CD4-positive, alpha-beta memory T cell (primary cell): ENCODE measurements at regions not wholly inside any gene's neighbourhood (a gene's known extent, or its start where the extent isn't known, plus 50 kb on each side); places are given as distances from the start of the nearest gene placed in this dataset.
"Not testable (repeated sequence)": the region's sequence is repeated elsewhere in the genome, so short reads cannot be mapped to it uniquely, and the experiment has no call there.

Experiments
- CTCF ChIA-PET: fragments of 350-600 bp; sonication (Branson Sonifier 250); formaldehyde crosslinking; loops from one replicate; lab custom pipeline; 2021; ENCODE audit warnings: inconsistent platforms; ENCODE audit not compliant: partially characterized antibody; lab: Charles Lee
- POLR2A ChIA-PET: fragments of 350-600 bp; sonication (Branson Sonifier 250); formaldehyde crosslinking; loops from one replicate; lab custom pipeline; 2021; ENCODE audit not compliant: partially characterized antibody; lab: Charles Lee
- DNase-seq, 5 donors: peaks; one replicate each; pipeline versions ENCODE4 v3.0.0 to v3.0.0-alpha.2; 2020 to 2022; ENCODE audit warnings: mixed read lengths in 1 of 5
- H3K27ac ChIP-seq: one replicate; pipeline ENCODE4 v1.7.0; 2013; ENCODE audit warnings: low read depth, low read length
- H3K27me3 ChIP-seq: 2 replicates; pipeline ENCODE4 v1.7.0; 2013; ENCODE audit warnings: mild to moderate bottlenecking, low read length, moderate library complexity; ENCODE audit not compliant: insufficient read depth
- H3K36me3 ChIP-seq: 2 replicates; pipeline ENCODE4 v1.7.0; 2013; ENCODE audit warnings: mild to moderate bottlenecking, low read length, moderate library complexity; ENCODE audit not compliant: insufficient read depth
- H3K4me1 ChIP-seq: 2 replicates; pipeline ENCODE4 v1.7.0; 2013; ENCODE audit warnings: mild to moderate bottlenecking, low read length, moderate library complexity; ENCODE audit not compliant: insufficient read depth
- H3K4me3 ChIP-seq, 2 donors: one replicate each; pipeline ENCODE4 v1.7.0; 2013; ENCODE audit warnings: low read length in 2 of 2, mild to moderate bottlenecking in 1 of 2
- H3K9me3 ChIP-seq, 2 donors: one replicate each; pipeline ENCODE4 v1.7.0; 2013; ENCODE audit warnings: low read length in 2 of 2, control low read depth in 1 of 2; ENCODE audit not compliant: control insufficient read depth in 1 of 2
- H3K27ac Mint-ChIP-seq, 7 donors: one replicate each; pipeline ENCODE4 v1.8.0; 2020 to 2021; ENCODE audit warnings: mixed read lengths in 7 of 7, mild to moderate bottlenecking in 6 of 7, inconsistent platforms in 3 of 7, moderate library complexity in 3 of 7
- H3K27me3 Mint-ChIP-seq, 2 donors: one replicate each; pipeline ENCODE4 v1.8.0; 2020 to 2021; ENCODE audit warnings: mixed read lengths in 2 of 2
- H3K36me3 Mint-ChIP-seq, 2 donors: one replicate each; pipeline ENCODE4 v1.8.0; 2020 to 2021; ENCODE audit warnings: mixed read lengths in 2 of 2, inconsistent platforms in 1 of 2, mild to moderate bottlenecking in 1 of 2
- H3K4me1 Mint-ChIP-seq, 4 donors: one replicate each; pipeline ENCODE4 v1.8.0; 2020 to 2021; ENCODE audit warnings: mixed read lengths in 4 of 4, mild to moderate bottlenecking in 1 of 4
- H3K4me3 Mint-ChIP-seq, 8 donors: one replicate each; pipeline ENCODE4 v1.8.0; 2020 to 2021; ENCODE audit warnings: mixed read lengths in 8 of 8, mild to moderate bottlenecking in 7 of 8, moderate library complexity in 6 of 8, inconsistent platforms in 3 of 8
- H3K9me3 Mint-ChIP-seq, 8 donors: one replicate each; pipeline ENCODE4 v1.8.0; 2020 to 2021; ENCODE audit warnings: mixed read lengths in 8 of 8, mild to moderate bottlenecking in 5 of 8, inconsistent platforms in 3 of 8, moderate library complexity in 1 of 8
- intact Hi-C: fragments of 100-400 bp; cut with micrococcal nuclease; formaldehyde crosslinking; loops from one replicate; pipeline ENCODE4 v1.15.1; 2023

GRCh38 chr18:60239024-60239710, 133.4 kb downstream of the MC4R start:
- not testable (repeated sequence) for H3K27ac Mint-ChIP-seq

GRCh38 chr18:60235164-60235563, 137.4 kb downstream of the MC4R start:
- no peaks in the 10 kb centered on the region for H3K36me3 ChIP-seq
- ChIA-PET POLR2A (no interaction called here), CTCF (no interaction called here)
- Mint-ChIP-seq H3K36me3 (no peaks in the 10 kb centered on the region), H3K9me3 (peaks cover 0 to 5% (median 0%) of the 10 kb centered on the region in 8 donors), H3K4me3 (no peak overlapping the region), H3K27ac (no peak overlapping the region), H3K27me3 (no peaks in the 10 kb centered on the region), H3K4me1 (no peaks in the 10 kb centered on the region)
- H3K4me3 ChIP-seq = no peak overlapping the region
- intact Hi-C loops = no loop called here
- H3K27me3 ChIP-seq = no peaks in the 10 kb centered on the region
- no peaks in the 10 kb centered on the region for H3K4me1 ChIP-seq
- H3K27ac ChIP-seq = no peak overlapping the region
- H3K9me3 ChIP-seq = no peaks in the 10 kb centered on the region
- DNase-seq = no peak

More at GRCh38 chr18:60239024-60239710, 133.4 kb downstream of the MC4R start:
- CTCF ChIA-PET, intact Hi-C loops, H3K9me3 ChIP-seq, H3K4me3 ChIP-seq, DNase-seq, H3K36me3 Mint-ChIP-seq, POLR2A ChIA-PET, H3K27me3 ChIP-seq, H3K4me1 Mint-ChIP-seq, H3K27me3 Mint-ChIP-seq, H3K27ac ChIP-seq, H3K4me1 ChIP-seq, H3K36me3 ChIP-seq, H3K4me3 Mint-ChIP-seq: not testable (repeated sequence)
- peaks cover 0 to 11% (median 4%) of the 10 kb centered on the region in 8 donors for H3K9me3 Mint-ChIP-seq

- POLR2A ChIA-PET = no interaction called here
- H3K36me3 Mint-ChIP-seq = no peaks in the 10 kb centered on the region
- CTCF ChIA-PET = no interaction called here
- no peaks in the 10 kb centered on the region for H3K4me1 Mint-ChIP-seq
- H3K4me1 ChIP-seq = no peaks in the 10 kb centered on the region
- no peak overlapping the region for H3K27ac ChIP-seq
- no peaks in the 10 kb centered on the region for H3K27me3 ChIP-seq
- no peak overlapping the region for H3K4me3 Mint-ChIP-seq
- no peak overlapping the region for H3K4me3 ChIP-seq
- DNase-seq = no peak
- no peak overlapping the region for H3K27ac Mint-ChIP-seq
- H3K9me3 ChIP-seq = no peaks in the 10 kb centered on the region
- no peaks in the 10 kb centered on the region for H3K27me3 Mint-ChIP-seq
- no peaks in the 10 kb centered on the region for H3K36me3 ChIP-seq
- intact Hi-C loops = no loop called here
- H3K9me3 Mint-ChIP-seq = peaks cover 0 to 6% (median 2%) of the 10 kb centered on the region in 8 donors
Observed at GRCh38 chr18:60232541-60232940, 140.0 kb downstream of the MC4R start.

GRCh38 chr18:60228609-60229595, 143.7 kb downstream of the MC4R start:
- Histone ChIP-seq H3K9me3 (no peaks in the 10 kb centered on the region), H3K27ac (no peak overlapping the region), H3K4me1 (no peaks in the 10 kb centered on the region), H3K36me3 (no peaks in the 10 kb centered on the region), H3K27me3 (no peaks in the 10 kb centered on the region), H3K4me3 (no peak overlapping the region)
- Mint-ChIP-seq H3K4me3 (no peak overlapping the region), H3K36me3 (no peaks in the 10 kb centered on the region), H3K27me3 (no peaks in the 10 kb centered on the region), H3K9me3 (peaks cover 2 to 13% (median 7%) of the 10 kb centered on the region in 8 donors), H3K4me1 (no peaks in the 10 kb centered on the region), H3K27ac (peak overlapping the region in 1 of 7 donors; percentile 75)
- intact Hi-C loops = no loop called here
- no peak for DNase-seq
- CTCF ChIA-PET = no interaction called here
- POLR2A ChIA-PET = no interaction called here

- Mint-ChIP-seq H3K27ac (no peak overlapping the region), H3K4me3 (no peak overlapping the region), H3K36me3 (no peaks in the 10 kb centered on the region), H3K9me3 (peaks cover 0 to 4% (median 0%) of the 10 kb centered on the region in 8 donors), H3K4me1 (no peaks in the 10 kb centered on the region), H3K27me3 (no peaks in the 10 kb centered on the region)
- ChIA-PET POLR2A (no interaction called here), CTCF (no interaction called here)
- DNase-seq = no peak
- intact Hi-C loops = no loop called here
- no peaks in the 10 kb centered on the region for H3K27me3 ChIP-seq
- H3K9me3 ChIP-seq = no peaks in the 10 kb centered on the region
- H3K4me1 ChIP-seq = no peaks in the 10 kb centered on the region
- no peak overlapping the region for H3K4me3 ChIP-seq
- H3K27ac ChIP-seq = no peak overlapping the region
- H3K36me3 ChIP-seq = no peaks in the 10 kb centered on the region
Observed at GRCh38 chr18:60215432-60215831, 157.1 kb downstream of the MC4R start.

- H3K4me1 ChIP-seq = no peaks in the 10 kb centered on the region
- no peak for DNase-seq
- Mint-ChIP-seq H3K27me3 (no peaks in the 10 kb centered on the region), H3K4me3 (no peak overlapping the region), H3K36me3 (no peaks in the 10 kb centered on the region), H3K9me3 (peaks cover 0 to 3% (median 0%) of the 10 kb centered on the region in 8 donors), H3K4me1 (no peaks in the 10 kb centered on the region), H3K27ac (no peak overlapping the region)
- no peaks in the 10 kb centered on the region for H3K27me3 ChIP-seq
- no peak overlapping the region for H3K27ac ChIP-seq
- CTCF ChIA-PET = no interaction called here
- intact Hi-C loops = no loop called here
- H3K9me3 ChIP-seq = no peaks in the 10 kb centered on the region
- no peak overlapping the region for H3K4me3 ChIP-seq
- POLR2A ChIA-PET = no interaction called here
- H3K36me3 ChIP-seq = no peaks in the 10 kb centered on the region
Observed at GRCh38 chr18:60209042-60209441, 163.5 kb downstream of the MC4R start.

DNA sequence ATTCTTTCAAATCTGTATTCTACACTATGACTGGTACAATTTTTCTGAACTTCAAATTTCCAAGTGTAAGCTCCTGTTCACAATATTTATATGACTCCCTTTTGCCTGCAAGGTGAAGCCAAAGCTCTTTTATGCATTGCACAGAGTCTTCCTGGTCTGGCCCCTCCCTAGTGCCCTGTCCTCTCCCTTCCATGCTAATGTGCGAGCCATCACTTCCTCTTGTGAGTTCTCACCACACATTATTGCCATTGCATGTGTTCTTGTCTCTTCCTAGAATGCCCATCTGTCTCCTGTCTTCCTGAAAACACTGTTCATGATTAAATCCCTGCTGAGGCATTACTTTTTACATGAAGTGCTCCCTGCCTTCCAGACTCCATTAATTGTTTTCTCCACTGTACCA, 169.9 kb downstream of the MC4R start:
- H3K9me3 ChIP-seq = no peaks in the 10 kb centered on the region

More for the DNA sequence above, 169.9 kb downstream of the MC4R start:
- H3K4me3 Mint-ChIP-seq = peak overlapping the region in 1 of 8 donors; percentile 28
- no peaks in the 10 kb centered on the region for H3K36me3 Mint-ChIP-seq
- POLR2A ChIA-PET = no interaction called here
- no peaks in the 10 kb centered on the region for H3K36me3 ChIP-seq
- no peaks in the 10 kb centered on the region for H3K27me3 ChIP-seq
- intact Hi-C loops = no loop called here
- H3K4me3 ChIP-seq = no peak overlapping the region
- H3K27ac ChIP-seq = no peak overlapping the region
- no peaks in the 10 kb centered on the region for H3K4me1 Mint-ChIP-seq
- no peak for DNase-seq
- H3K4me1 ChIP-seq = no peaks in the 10 kb centered on the region
- peak overlapping the region in 1 of 7 donors; percentile 11 for H3K27ac Mint-ChIP-seq
- H3K27me3 Mint-ChIP-seq = peaks cover 0 to 2% of the 10 kb centered on the region in 2 donors
- peaks cover 0 to 3% (median under 1%) of the 10 kb centered on the region in 8 donors for H3K9me3 Mint-ChIP-seq
- CTCF ChIA-PET = no interaction called here
